ENCODE measurements at regions not wholly inside any gene's neighbourhood (a gene's known extent, or its start where the extent isn't known, plus 50 kb on each side); places are given as distances from the start of the nearest gene placed in this dataset.

GRCh38 chr13:109426690-109426990 is 359.7 kb downstream of the IRS2 start:
- no peak for TF ChIP-seq CTCF (IDR thresholded peaks at IDR 0.05; ENCODE audit: borderline replicate concordance, extremely low read depth, low read length, poor library complexity, severe bottlenecking)
- no peak for TF ChIP-seq EZH2 (IDR thresholded peaks at IDR 0.05; ENCODE audit: borderline replicate concordance, low read depth, low read length, severe bottlenecking)

All from DND-41 (cell line).